ENCODE measurements at regions not wholly inside any gene's neighbourhood (a gene's known extent, or its start where the extent isn't known, plus 50 kb on each side); places are given as distances from the start of the nearest gene placed in this dataset.

DNA sequence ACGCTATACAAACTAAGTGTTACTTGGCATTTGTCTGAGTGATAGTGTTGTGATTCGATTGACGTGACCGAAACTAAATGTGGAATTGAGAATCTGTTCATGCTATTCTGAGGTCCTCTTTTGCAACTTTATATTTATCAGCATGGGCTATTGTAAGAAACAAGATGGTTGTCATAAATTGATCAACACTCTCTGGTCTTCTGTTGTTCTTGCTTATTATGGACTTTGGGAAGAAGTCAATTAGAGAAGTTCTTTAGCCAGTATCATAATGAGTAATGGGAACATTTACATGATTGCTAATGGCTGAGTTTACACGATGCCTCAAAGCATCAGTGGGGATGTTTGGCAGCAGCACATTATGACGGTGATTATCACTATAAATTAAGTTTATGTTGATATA, 195.0 kb downstream of the CD83 start:
- Histone ChIP-seq H3K27ac (ENCODE audit: low read depth, low read length) (no peak overlapping the region), H3K36me3 (ENCODE audit: control insufficient read depth, low read length) (no peaks in the 10 kb centered on the region), H4K20me1 (ENCODE audit: control insufficient read depth, insufficient read depth, low read depth, low read length) (no peaks in the 10 kb centered on the region), H3K9me3 (ENCODE audit: control insufficient read depth, insufficient read depth, low read length) (no peaks in the 10 kb centered on the region), H3K79me2 (ENCODE audit: control insufficient read depth, low read length) (no peaks in the 10 kb centered on the region), H3K4me1 (ENCODE audit: control insufficient read depth, low read length) (peaks cover 15% of the 10 kb centered on the region), H3K27me3 (ENCODE audit: control insufficient read depth, low read length) (no peaks in the 10 kb centered on the region), H3K4me3 (ENCODE audit: low read length) (no peak overlapping the region), H3F3A (ENCODE audit: control insufficient read depth, insufficient read depth) (no peaks in the 10 kb centered on the region), H3K9me2 (replicated peaks; ENCODE audit: control insufficient read depth, low read length) (no peaks in the 10 kb centered on the region), H3K4me2 (ENCODE audit: low read length) (no peak overlapping the region)
- TF ChIP-seq EZH2phosphoT487 (IDR thresholded peaks at IDR 0.05; ENCODE audit: borderline replicate concordance, low read length): no peak
- no peak for TF ChIP-seq CTCF (IDR thresholded peaks at IDR 0.05; ENCODE audit: low read depth, low read length, poor library complexity, severe bottlenecking)

DNA sequence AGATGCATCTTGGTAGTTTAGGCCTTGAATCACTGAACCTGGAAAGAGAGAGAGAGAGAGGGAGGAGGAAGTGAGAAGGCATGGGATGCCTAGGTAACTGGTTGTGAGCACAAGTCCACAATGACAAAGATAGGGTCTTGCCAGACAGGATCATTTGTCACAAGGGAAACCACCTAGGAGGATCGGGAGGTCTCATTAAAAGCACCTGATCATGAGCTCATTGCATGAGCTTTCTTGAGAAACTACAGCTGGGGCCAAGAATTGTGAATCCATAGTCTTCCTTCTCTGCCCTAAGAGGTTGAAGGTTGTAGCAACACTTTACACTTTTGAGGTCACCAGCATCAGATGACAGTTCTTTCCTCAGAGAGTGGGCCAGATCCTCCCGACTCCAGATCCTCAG, 195.7 kb downstream of the CD83 start:
- Histone ChIP-seq H3K4me3 (ENCODE audit: low read length) (no peak overlapping the region), H4K20me1 (ENCODE audit: control insufficient read depth, insufficient read depth, low read depth, low read length) (no peaks in the 10 kb centered on the region), H3K27me3 (ENCODE audit: control insufficient read depth, low read length) (no peaks in the 10 kb centered on the region), H3K79me2 (ENCODE audit: control insufficient read depth, low read length) (no peaks in the 10 kb centered on the region), H3K9me3 (ENCODE audit: control insufficient read depth, insufficient read depth, low read length) (no peaks in the 10 kb centered on the region), H3K4me2 (ENCODE audit: low read length) (no peak overlapping the region), H3F3A (ENCODE audit: control insufficient read depth, insufficient read depth) (no peaks in the 10 kb centered on the region), H3K27ac (ENCODE audit: low read depth, low read length) (no peak overlapping the region), H3K36me3 (ENCODE audit: control insufficient read depth, low read length) (no peaks in the 10 kb centered on the region), H3K4me1 (ENCODE audit: control insufficient read depth, low read length) (peaks cover 15% of the 10 kb centered on the region), H3K9me2 (replicated peaks; ENCODE audit: control insufficient read depth, low read length) (no peaks in the 10 kb centered on the region)
- no peak for TF ChIP-seq CTCF (IDR thresholded peaks at IDR 0.05; ENCODE audit: low read depth, low read length, poor library complexity, severe bottlenecking)
- TF ChIP-seq EZH2phosphoT487 (IDR thresholded peaks at IDR 0.05; ENCODE audit: borderline replicate concordance, low read length): no peak

DNA sequence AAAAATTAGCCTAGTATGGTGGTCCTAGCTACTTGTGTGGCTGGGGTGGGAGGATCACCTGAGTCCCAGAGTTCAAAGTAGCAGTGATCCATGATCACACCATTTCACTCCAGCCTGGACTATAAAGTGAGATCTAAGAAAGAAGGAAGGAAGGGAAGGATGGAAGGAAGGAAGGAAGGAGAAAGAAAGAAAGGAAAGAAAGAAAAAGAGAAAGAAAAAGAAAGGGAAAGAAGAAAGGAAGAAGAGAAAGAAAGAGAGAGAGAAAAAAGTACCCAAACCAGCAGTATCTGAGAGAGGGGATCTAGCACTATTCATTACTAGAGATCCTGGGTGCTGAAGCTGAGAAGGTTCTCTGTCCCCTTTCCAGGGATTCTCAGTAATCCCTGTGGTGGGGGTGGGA, 197.8 kb downstream of the CD83 start:
- H3F3A ChIP-seq (ENCODE audit: control insufficient read depth, insufficient read depth): no peaks in the 10 kb centered on the region
- TF ChIP-seq EZH2phosphoT487 (IDR thresholded peaks at IDR 0.05; ENCODE audit: borderline replicate concordance, low read length) (no peak), CTCF (IDR thresholded peaks at IDR 0.05; ENCODE audit: low read depth, low read length, poor library complexity, severe bottlenecking) (no peak)
- H3K4me3 ChIP-seq (ENCODE audit: low read length): no peak overlapping the region
- H3K4me1 ChIP-seq (ENCODE audit: control insufficient read depth, low read length): peaks cover 15% of the 10 kb centered on the region
- H3K27ac ChIP-seq (ENCODE audit: low read depth, low read length): no peak overlapping the region
- H3K4me2 ChIP-seq (ENCODE audit: low read length): no peak overlapping the region
- no peaks in the 10 kb centered on the region for H3K9me2 ChIP-seq (replicated peaks; ENCODE audit: control insufficient read depth, low read length)
- H4K20me1 ChIP-seq (ENCODE audit: control insufficient read depth, insufficient read depth, low read depth, low read length): no peaks in the 10 kb centered on the region
- no peaks in the 10 kb centered on the region for H3K9me3 ChIP-seq (ENCODE audit: control insufficient read depth, insufficient read depth, low read length)
- H3K79me2 ChIP-seq (ENCODE audit: control insufficient read depth, low read length): no peaks in the 10 kb centered on the region
- H3K27me3 ChIP-seq (ENCODE audit: control insufficient read depth, low read length): no peaks in the 10 kb centered on the region
- H3K36me3 ChIP-seq (ENCODE audit: control insufficient read depth, low read length): no peaks in the 10 kb centered on the region
